COR-L47 (cell line): ENCODE measurements at regions not wholly inside any gene's neighbourhood (a gene's known extent, or its start where the extent isn't known, plus 50 kb on each side); places are given as distances from the start of the nearest gene placed in this dataset.

Experiments
- DNase-seq: peaks from one replicate; lab custom pipeline; 2025; lab: John Stamatoyannopoulos, UW

DNA sequence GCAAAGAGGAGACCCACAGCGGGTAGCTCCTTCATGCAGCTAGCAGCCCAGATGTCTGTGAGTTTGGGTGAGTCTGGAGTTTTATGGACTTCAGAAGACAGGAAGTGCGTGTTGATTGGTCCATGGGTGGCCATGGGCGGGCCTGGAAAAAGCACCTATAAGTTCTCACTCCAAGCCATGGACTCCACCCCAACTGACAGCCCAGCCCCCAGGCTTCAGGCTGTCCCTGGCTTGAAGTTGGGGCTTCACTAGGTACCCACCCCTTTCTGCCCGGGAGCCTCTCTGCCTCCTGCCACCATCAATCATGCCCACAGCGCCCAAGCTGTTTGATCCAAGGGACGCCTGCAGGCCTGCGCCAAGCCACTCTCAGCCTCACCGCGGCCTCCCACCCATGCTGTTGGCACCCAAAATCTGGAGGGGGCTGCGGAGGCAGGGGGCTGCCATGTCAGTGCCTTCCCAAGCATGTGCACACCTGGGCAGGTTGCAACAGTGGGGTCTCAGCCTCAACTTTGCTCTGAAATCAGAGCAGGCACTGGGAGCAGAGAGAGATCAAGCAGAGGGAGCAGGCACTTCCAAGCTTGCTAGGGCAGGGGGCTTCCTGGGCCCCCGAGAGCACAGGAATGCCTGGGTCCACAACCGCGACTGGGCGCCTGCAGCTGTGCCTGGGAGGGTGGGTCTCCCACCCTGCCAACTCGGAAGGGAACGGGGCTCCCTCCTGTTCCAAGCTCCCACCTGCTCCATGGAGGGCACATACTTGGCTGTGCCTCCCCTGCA, 1503.7 kb downstream of the CDH11 start:
- no peak for DNase-seq

GRCh38 chr16:63617047-63617989, 1504.5 kb downstream of the CDH11 start:
- DNase-seq = peak; percentile 0

GRCh38 chr16:63614429-63614828, 1507.4 kb downstream of the CDH11 start:
- no peak for DNase-seq

DNA sequence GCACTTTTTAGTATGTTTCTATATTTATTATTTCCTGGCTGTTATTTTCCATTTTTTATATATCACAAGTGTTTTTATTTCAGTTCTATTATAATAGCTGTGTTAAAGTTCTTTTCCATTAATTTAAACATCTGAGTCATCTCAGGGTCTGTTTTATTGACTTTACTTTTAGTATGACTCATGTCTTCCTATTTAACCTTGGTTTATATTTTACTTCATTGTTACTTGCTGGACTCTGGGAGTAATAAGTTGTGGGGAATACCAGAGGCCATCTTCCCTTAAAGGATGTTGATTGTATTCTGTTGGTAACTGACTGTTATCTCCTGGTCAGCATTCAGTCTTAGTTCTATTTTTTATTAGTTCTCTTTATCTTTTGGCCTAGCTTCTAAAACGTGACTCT, 1508.2 kb downstream of the CDH11 start:
- DNase-seq = no peak

DNA sequence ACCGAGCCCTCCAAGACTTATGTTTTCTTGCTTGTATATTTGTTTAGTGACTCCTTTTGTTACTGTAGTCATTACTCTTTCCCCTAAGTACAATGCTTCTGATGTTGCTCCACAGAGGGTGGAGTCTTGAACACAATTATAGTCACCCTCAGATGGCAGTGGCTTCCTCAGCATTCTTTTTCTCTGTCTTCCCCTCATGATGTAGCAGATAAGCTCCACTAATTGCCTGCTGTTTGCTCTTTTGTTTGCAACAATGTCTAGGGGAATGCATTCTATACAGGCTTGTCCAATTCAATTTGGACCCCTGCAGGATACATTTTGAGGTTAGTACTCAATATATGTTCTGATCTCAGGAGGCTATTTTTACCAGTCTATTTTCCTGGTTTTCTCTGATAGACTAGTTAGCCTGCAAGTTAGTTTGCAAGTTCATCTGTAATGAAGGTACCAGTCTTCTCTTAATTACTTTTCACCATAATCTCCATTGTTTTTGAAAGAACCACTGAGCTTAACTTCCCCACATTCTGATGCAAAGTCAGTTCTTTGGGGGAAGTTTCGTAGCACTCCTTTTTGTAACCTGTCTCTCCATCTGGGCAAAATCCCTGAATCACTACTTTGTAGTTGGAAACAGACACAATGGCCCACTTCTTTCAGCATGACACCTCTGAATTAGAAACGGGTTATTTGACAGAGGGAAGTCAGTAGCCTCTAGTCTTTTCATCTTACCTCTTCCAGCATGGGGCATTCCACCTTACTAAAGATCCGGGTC, 1509.2 kb downstream of the CDH11 start:
- DNase-seq = no peak

GRCh38 chr16:63606778-63607177, 1515.1 kb downstream of the CDH11 start:
- no peak for DNase-seq

DNA sequence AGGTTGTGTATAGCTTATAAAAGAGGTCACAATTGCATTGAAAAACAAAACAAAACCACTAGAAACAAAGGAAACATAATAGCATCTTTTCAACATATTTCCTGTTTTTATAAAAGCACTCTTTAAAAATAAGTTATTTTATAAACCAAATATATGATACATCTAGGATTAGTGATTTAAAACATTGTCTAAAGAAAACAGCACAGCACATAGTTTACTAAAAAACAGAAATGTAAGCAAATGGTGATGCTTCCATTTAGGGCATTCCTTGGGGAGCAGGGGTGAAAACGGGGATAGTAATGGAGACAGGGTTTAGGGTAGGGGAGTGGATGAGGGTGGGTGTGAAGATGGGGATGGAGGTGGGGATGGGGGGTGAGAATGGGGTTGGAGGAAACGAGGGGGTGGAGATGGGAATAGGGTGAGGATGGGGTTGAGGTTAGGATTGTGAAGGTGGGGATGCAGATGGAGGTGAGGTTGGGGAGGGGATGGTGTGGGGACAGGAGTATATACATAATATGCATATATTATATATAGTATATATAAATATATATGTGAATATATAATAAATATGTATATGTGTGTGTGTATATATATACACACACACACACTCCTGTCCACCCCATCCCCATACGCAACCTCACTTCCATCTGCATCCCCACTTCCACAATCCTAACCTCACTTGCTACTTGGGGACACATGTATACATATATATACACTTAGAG, 1519.5 kb downstream of the CDH11 start:
- no peak for DNase-seq

GRCh38 chr16:63596716-63597115, 1525.1 kb downstream of the CDH11 start:
- DNase-seq = no peak

- no peak for DNase-seq
These were observed 1529.0 kb downstream of the CDH11 start for GRCh38 chr16:63592852-63593251.

DNA sequence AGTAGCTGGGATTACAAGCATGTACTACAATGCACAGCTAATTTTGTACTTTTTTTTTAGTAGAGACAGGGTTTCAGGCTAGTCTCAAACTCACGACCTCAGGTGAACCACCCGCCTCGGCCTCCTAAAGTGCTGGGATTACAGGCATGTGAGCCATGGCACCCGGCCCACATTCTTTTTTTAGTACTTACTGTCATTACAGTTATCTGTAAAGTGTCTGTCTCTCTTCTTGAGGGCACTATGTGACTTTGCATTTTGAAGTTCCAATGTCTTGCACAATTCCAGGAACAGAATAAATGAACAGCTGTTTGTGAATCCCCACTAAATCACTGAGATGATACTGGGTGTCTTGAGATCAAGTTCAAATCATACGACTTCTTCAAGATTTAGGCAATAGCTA, 1540.3 kb downstream of the CDH11 start:
- DNase-seq = no peak

DNA sequence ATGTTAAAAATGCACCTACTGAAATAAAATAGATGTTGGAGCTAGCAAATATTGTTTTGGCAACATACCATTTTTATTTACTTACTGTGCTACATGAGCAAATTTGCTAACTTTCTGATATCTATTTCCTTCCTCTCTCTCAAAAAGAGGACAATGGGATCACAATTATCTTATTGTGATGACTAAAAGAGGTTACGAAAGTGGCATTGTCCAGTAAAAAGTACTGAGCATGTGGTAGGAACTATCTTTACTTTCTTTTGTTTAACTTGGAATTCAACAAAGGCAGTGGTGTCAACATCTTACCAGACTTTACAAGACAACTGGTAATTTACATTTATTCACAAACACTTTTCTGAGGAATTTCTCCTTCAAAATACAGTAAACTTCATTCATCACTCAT, 1542.6 kb upstream of the CDH8 start:
- no peak for DNase-seq

DNA sequence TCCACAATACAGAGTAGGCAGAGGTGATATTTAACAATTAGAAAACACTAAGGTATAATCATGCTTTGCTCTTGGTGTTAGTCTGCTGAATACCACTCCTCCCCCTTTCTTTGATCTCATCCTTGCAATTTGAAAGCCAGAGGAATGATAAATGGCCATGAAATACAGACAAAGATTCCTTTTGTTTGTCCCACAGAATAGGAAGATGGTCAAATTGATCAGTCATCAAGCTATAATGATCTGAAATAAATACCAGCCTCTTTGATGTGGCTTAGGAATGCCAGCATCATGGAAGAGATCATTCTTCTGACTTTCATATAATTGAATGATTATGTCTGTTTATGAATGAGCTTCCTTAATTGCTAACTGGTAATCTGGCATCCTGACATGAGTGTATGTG, 1541.7 kb upstream of the CDH8 start:
- DNase-seq = no peak

GRCh38 chr16:63575041-63575440, 1538.8 kb upstream of the CDH8 start:
- no peak for DNase-seq

DNA sequence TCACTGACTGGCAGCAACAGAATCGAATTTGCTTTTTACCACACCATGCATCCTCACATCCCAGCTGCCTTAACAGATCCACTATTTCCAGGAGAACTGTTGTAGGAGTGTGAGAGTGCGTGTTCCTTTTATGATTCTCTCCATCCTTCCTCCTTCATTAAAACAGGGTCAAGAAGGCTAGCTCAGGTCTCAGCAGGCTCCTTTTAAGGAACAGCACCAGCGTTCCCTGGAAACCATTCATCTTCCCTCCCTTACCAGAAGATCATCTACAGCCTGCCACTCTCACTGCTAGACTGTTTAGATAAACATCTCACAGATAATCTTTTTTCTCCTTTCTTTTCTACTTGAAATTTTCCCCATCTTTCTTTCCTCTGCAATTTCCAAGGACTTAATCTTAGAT, 1531.9 kb upstream of the CDH8 start:
- no peak for DNase-seq

GRCh38 chr16:63563819-63564505, 1527.7 kb upstream of the CDH8 start:
- no peak for DNase-seq

- DNase-seq = no peak
These were observed 1517.7 kb upstream of the CDH8 start for GRCh38 chr16:63553980-63554379.

GRCh38 chr16:63539276-63539675, 1503.0 kb upstream of the CDH8 start:
- no peak for DNase-seq

- DNase-seq = no peak
These were observed 1494.7 kb upstream of the CDH8 start for GRCh38 chr16:63530974-63531373.

DNA sequence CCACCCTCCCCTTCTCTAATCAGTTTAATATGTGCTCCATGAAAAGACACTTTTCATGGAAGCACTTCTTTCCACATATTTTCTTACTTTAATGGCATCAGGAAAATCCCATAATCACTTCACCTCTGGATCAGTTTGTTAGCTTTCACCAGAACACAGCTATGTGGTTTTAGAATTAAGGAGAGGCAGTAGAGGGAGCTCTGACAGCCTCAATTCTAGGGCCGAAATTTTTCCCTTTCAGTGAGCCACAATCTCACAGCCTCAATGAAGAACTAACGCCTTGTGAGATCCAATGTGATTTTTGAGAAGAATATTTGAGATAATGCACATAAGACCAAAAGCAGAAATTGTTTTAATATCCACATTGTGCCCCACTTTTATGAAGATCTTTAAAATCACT, 1494.0 kb upstream of the CDH8 start:
- DNase-seq = no peak

DNA sequence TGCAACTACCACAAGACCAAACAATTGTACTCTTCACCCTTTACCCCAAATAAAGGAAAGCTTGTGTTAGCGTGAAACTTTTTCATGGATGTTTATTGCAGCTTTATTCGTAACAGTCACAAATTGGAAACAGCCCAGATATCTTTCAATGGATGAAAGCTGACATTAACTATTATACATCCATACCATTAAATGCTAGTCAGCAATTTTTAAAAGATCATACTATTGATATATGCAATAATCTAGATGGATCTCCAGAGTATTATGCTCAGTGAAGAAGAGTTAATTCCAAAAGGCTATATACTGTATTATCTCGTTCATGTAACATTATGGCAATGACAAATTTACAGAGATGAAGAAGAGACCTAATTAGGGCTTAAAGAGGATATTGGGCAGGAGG, 1491.2 kb upstream of the CDH8 start:
- no peak for DNase-seq

DNA sequence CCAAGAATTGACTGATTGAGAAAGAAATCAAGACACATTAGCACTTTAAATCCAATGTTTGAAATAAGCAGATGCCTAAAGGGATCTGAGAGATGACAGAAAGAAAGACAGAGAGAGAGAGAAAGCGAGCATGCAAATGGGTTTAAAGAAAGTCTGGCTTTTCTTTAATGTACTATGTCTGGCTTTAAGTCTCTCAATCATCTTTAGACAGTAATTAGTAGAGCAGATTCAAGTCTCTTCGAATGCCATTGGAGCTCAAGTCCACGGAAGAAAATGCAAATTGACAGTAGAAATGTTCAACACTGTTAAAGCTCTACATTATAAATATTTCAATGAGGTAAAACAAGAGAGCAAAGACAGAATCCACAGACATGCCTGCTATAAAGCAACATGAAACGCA, 1480.2 kb upstream of the CDH8 start:
- DNase-seq = no peak
